GM12878 (cell line): ENCODE measurements at regions not wholly inside any gene's neighbourhood (a gene's known extent, or its start where the extent isn't known, plus 50 kb on each side); places are given as distances from the start of the nearest gene placed in this dataset.

Experiments
- ATAC-seq: fragments of 200-7000 bp; cut with Tn5 transposase; 3 replicates; pipeline ENCODE4 v1.9.1; 2020; ENCODE audit warnings: mild to moderate bottlenecking, moderate library complexity
- BruUV-seq: library from RNA; stranded (reverse); fragments of 400-500 nt; replicated peaks from 2 replicates; lab custom pipeline; 2021; lab: Mats Ljungman, UMichigan
- CTCF ChIA-PET: fragments of 300-600 bp; sonication (Branson Sonifier 250); formaldehyde crosslinking; extraction: SDS; loops from one replicate; lab custom pipeline; 2021; ENCODE audit warnings: inconsistent platforms; lab: Yijun Ruan, JAX
- POLR2A ChIA-PET: fragments of 350-600 bp; formaldehyde crosslinking; extraction: SDS; loops from one replicate; lab custom pipeline; 2021; ENCODE audit warnings: inconsistent platforms; lab: Charles Lee
- RAD21 ChIA-PET: fragments of 300-600 bp; sonication (Branson Sonifier 250); formaldehyde crosslinking; loops from one replicate; lab custom pipeline; 2023; ENCODE audit warnings: antibody characterized with exemption; ENCODE audit not compliant: unreplicated experiment; lab: Charles Lee
- SMC1A ChIA-PET: fragments of 300-600 bp; sonication (Branson Sonifier 250); formaldehyde crosslinking; loops from one replicate; lab custom pipeline; 2023; ENCODE audit not compliant: unreplicated experiment, uncharacterized antibody; lab: Charles Lee
- DNase-seq: peaks from one replicate; pipeline ENCODE4 v3.0.0-alpha.2; 2011; ENCODE audit warnings: low read depth, low spot score
- FAIRE-seq: peaks from 3 replicates; lab custom pipeline; 2011; peaks lifted over from hg19 to GRCh38; lab: Jason Lieb, UNC
- H2AFZ ChIP-seq: 2 replicates; pipeline ENCODE4 v1.6.0; 2011; ENCODE audit warnings: low read depth, low read length, control low read depth; ENCODE audit not compliant: control insufficient read depth
- H3K27ac ChIP-seq: 2 replicates; pipeline ENCODE4 v1.5.1; 2011; ENCODE audit warnings: control low read depth; ENCODE audit not compliant: control insufficient read depth, insufficient read depth
- H3K27me3 ChIP-seq, 2 experiments: replicated peaks in 1 of 2; 2 replicates each; pipeline versions ENCODE4 v1.6.0 to v1.6.1; 2011; ENCODE audit warnings: low read length in 1 of 2; ENCODE audit not compliant: control insufficient read depth in 2 of 2, insufficient read depth in 2 of 2
- H3K36me3 ChIP-seq, 2 experiments: 2 replicates each; pipeline ENCODE4 v1.5.1; 2011; ENCODE audit warnings: low read length in 1 of 2; ENCODE audit not compliant: control insufficient read depth in 2 of 2, insufficient read depth in 2 of 2
- H3K4me1 ChIP-seq: 2 replicates; pipeline ENCODE4 v1.6.1; 2011; ENCODE audit warnings: mild to moderate bottlenecking, low read length, moderate library complexity, mixed read lengths; ENCODE audit not compliant: control insufficient read depth, insufficient read depth
- H3K4me2 ChIP-seq: 2 replicates; pipeline ENCODE4 v1.6.0; 2011; ENCODE audit warnings: control low read depth; ENCODE audit not compliant: control insufficient read depth, insufficient read depth
- H3K4me3 ChIP-seq: fragments of 200-600 bp; sonication (generic); 2 replicates; pipeline ENCODE4 v1.5.1; 2016
- H3K79me2 ChIP-seq: 2 replicates; pipeline ENCODE4 v1.6.0; 2011; ENCODE audit warnings: low read length; ENCODE audit not compliant: control insufficient read depth, insufficient read depth
- H3K9ac ChIP-seq: 2 replicates; pipeline ENCODE4 v1.8.0; 2011; ENCODE audit warnings: low read length, control low read depth, mixed read lengths; ENCODE audit not compliant: control insufficient read depth, insufficient read depth
- H3K9me3 ChIP-seq: replicated peaks from 3 replicates; pipeline ENCODE4 v1.5.1; 2011; ENCODE audit warnings: mild to moderate bottlenecking, low read length; ENCODE audit not compliant: control insufficient read depth, insufficient read depth
- H4K20me1 ChIP-seq: 2 replicates; pipeline ENCODE4 v1.6.0; 2011; ENCODE audit not compliant: control insufficient read depth, insufficient read depth
- BCL11A ChIP-seq: IDR thresholded peaks from 2 replicates; pipeline ENCODE4 v1.6.1; 2011; ENCODE audit warnings: low read depth, low read length
- CBFB ChIP-seq: IDR thresholded peaks from 2 replicates; pipeline ENCODE4 v1.6.1; 2016; ENCODE audit warnings: antibody characterized with exemption, low read depth
- CBX3 ChIP-seq: fragments of 200-600 bp; sonication (generic); IDR thresholded peaks from 2 replicates; pipeline ENCODE4 v1.6.1; 2016; ENCODE audit warnings: low read depth, borderline replicate concordance
- CEBPB ChIP-seq, 2 experiments: fragments of 150-350 bp in 1 of 2; IDR thresholded peaks; 2 replicates each; pipeline ENCODE4 v1.6.1; 2012 to 2014; ENCODE audit warnings: low read depth in 2 of 2, low read length in 2 of 2, borderline replicate concordance in 1 of 2, inconsistent platforms in 1 of 2
- CHD1 ChIP-seq: IDR thresholded peaks from 2 replicates; pipeline ENCODE4 v1.6.1; 2012; ENCODE audit warnings: low read depth, low read length, improper control_type of control experiment
- FOXM1 ChIP-seq: IDR thresholded peaks from 2 replicates; pipeline ENCODE4 v1.6.1; 2012; ENCODE audit warnings: low read depth, mild to moderate bottlenecking, inconsistent platforms, low read length, moderate library complexity
- IRF4 ChIP-seq: IDR thresholded peaks from 2 replicates; pipeline ENCODE4 v1.6.1; 2011; ENCODE audit warnings: low read depth, low read length
- KDM1A ChIP-seq: fragments of 200-600 bp; sonication (generic); IDR thresholded peaks from 2 replicates; pipeline ENCODE4 v1.6.1; 2016; ENCODE audit warnings: borderline replicate concordance
- MXI1 ChIP-seq: fragments of 150-350 bp; IDR thresholded peaks from 2 replicates; pipeline ENCODE4 v1.6.1; 2011; ENCODE audit warnings: low read depth, mild to moderate bottlenecking, inconsistent platforms, low read length, improper control_type of control experiment
- RBBP5 ChIP-seq: fragments of 200-600 bp; sonication (generic); conservative IDR thresholded peaks from 2 replicates; pipeline ENCODE4 v1.6.1; 2016
- RUNX3 ChIP-seq: IDR thresholded peaks from 2 replicates; pipeline ENCODE4 v1.6.1; 2012; ENCODE audit warnings: low read length, inconsistent platforms
- SPI1 ChIP-seq: IDR thresholded peaks from 2 replicates; pipeline ENCODE4 v1.6.1; 2011; ENCODE audit warnings: low read depth, mild to moderate bottlenecking, low read length, moderate library complexity, borderline replicate concordance; ENCODE audit not compliant: insufficient read depth
- SREBF1 ChIP-seq: IDR thresholded peaks from 2 replicates; pipeline ENCODE4 v1.6.1; 2012; ENCODE audit warnings: mild to moderate bottlenecking, low read length
- SRF ChIP-seq, 2 experiments: IDR thresholded peaks; 2 replicates each; pipeline ENCODE4 v1.6.1; 2011; ENCODE audit warnings: low read depth in 2 of 2, low read length in 2 of 2, mild to moderate bottlenecking in 1 of 2, moderate library complexity in 1 of 2
- TCF12 ChIP-seq: IDR thresholded peaks from 2 replicates; pipeline ENCODE4 v1.6.1; 2011; ENCODE audit warnings: low read depth, mild to moderate bottlenecking, low read length
- ZNF217 ChIP-seq: fragments of 450-650 bp; IDR thresholded peaks from 2 replicates; pipeline ENCODE4 v1.6.1; 2017; ENCODE audit warnings: antibody characterized with exemption, mild to moderate bottlenecking
- ZNF384 ChIP-seq: IDR thresholded peaks from 2 replicates; pipeline ENCODE4 v1.6.1; 2012; ENCODE audit warnings: low read depth, mild to moderate bottlenecking, low read length, improper control_type of control experiment, borderline replicate concordance
- WGBS: methylation state at CpG from one replicate; pipeline ENCODE4 v1.1.6; 2016; ENCODE audit warnings: low lambda C conversion rate; ENCODE audit not compliant: insufficient replicate concordance, insufficient coverage; ENCODE audit errors: missing lambda C conversion rate; 5-methylcytosine and 5-hydroxymethylcytosine counted together
- in situ Hi-C: fragments of 300-500 bp; cut with MboI; formaldehyde crosslinking; loops from 9 replicates; pipeline ENCODE4 v1.14.3; 2018; ENCODE audit warnings: mixed read lengths
- intact Hi-C: fragments of 100-400 bp; cut with micrococcal nuclease; formaldehyde crosslinking; loops from one replicate; pipeline ENCODE4 v1.14.2; 2022; ENCODE audit not compliant: unreplicated experiment
- TF ChIP-seq, protein P1 (sequence below): IDR thresholded peaks from 2 replicates; pipeline ENCODE4 v1.6.1; 2011; ENCODE audit warnings: borderline replicate concordance, low read depth, mild to moderate bottlenecking, moderate library complexity, mixed read lengths, low read length; ENCODE audit not compliant: insufficient read depth; ENCODE audit errors: extremely low read length

DNA sequence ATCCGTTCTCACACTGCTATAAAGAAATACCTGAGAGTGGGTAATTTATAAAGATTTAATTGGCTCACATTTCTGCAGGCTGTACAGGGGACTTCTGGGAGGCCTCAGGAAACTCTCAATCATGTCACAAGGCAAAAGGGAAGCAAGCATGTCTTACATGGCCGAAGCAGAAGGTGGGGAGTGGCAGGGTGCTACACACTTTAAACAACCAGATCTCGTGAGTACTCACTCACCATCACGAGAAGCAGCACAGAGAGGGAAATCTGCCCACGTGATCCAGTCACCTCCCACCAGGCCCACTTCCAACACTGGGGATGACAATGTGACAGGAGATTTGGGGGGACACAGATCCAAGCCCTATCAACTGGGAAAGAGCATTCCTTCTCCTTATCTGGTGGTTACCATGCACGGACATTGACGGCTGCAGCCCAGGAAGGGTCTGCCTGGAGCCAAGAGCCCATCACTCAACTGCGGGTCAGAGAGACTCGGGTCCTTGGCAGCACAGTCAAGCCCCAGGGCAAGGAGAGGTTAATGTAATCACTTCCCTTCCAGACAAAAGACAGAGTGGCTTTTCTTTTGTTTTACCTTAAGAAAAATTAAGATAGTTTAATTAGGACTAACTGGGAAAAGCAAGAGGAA lies 112.3 kb upstream of the CST7 start (continued):
- TF ChIP-seq SRF (IDR thresholded peaks at IDR 0.05; ENCODE audit: low read depth in 2 of 2, low read length in 2 of 2) = no peak
- TF ChIP-seq BCL11A = no peak
- no peak for TF ChIP-seq CEBPB (IDR thresholded peaks at IDR 0.05; ENCODE audit: borderline replicate concordance in 1 of 2, low read depth in 2 of 2, low read length in 2 of 2)
- TF ChIP-seq SPI1 = no peak
- TF ChIP-seq FOXM1 = no peak

DNA sequence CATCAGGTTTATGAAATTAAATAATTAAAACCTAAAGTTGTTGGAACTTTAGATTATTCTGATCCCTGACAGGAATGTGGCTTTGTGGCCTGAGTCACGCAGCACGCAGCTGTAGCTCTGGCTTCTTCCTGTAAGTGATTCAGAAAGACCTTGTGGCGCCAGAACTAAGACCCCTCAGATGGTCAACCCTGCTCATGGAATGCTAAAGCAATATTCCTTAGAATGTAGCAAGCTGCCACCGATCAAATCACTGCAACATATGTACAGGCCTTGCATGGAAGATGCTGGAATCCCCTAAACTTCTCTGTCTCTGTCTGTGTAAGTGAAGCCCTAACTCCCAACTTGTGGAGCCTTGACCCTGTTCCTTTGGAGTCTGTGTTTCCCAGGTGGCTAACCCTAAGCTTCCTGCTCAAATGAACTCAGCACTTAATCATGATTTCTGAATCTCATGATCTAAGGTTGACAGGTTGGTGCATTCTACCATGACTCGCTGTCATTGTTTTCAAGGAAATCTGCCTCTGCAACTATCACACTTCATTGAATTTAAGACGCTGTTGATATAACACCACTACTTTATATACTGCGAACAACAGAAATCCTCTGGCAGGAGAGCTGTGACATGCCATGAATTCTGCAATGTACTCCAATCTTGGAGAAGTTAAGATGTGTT lies 111.2 kb upstream of the CST7 start:
- no peak overlapping the region for H3K4me2 ChIP-seq
- WGBS = 94% methylated on average over 7 of the region's 7 CpGs
- in situ Hi-C loops = no loop called here
- FAIRE-seq = no peak
- no peaks in the 10 kb centered on the region; the same call in 2 of the 3 replicates for H3K9me3 ChIP-seq
- peaks cover 40% of the 10 kb centered on the region for H3K4me1 ChIP-seq
- TF ChIP-seq MXI1 (no peak), SREBF1 (no peak), KDM1A (no peak), ZNF384 (no peak), ZNF217 (no peak), BCL11A (no peak), CHD1 (no peak), CBX3 (no peak), TCF12 (no peak), IRF4 (no peak), CBFB (no peak), RUNX3 (no peak), RBBP5 (no peak)
- TF ChIP-seq, protein P1, sequence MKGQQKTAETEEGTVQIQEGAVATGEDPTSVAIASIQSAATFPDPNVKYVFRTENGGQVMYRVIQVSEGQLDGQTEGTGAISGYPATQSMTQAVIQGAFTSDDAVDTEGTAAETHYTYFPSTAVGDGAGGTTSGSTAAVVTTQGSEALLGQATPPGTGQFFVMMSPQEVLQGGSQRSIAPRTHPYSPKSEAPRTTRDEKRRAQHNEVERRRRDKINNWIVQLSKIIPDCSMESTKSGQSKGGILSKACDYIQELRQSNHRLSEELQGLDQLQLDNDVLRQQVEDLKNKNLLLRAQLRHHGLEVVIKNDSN = no peak
- H3K4me3 ChIP-seq = no peak overlapping the region
- H3K27me3 ChIP-seq = no peaks in the 10 kb centered on the region; a peak in 1 of 4 replicates
- RAD21 ChIA-PET = no interaction called here
- DNase-seq = no peak
- H3K9ac ChIP-seq = no peak overlapping the region
- H3K36me3 ChIP-seq = no peaks in the 10 kb centered on the region
- H2AFZ ChIP-seq = no peak overlapping the region
- no TSS peak for BruUV-seq
- no peak overlapping the region for H3K27ac ChIP-seq
- POLR2A ChIA-PET = no interaction called here
- SMC1A ChIA-PET = no interaction called here
- no peaks in the 10 kb centered on the region for H4K20me1 ChIP-seq
- CTCF ChIA-PET = no interaction called here
- no peak for ATAC-seq
- H3K79me2 ChIP-seq = no peaks in the 10 kb centered on the region
- intact Hi-C loops = no loop called here
